ENCODE measurements at regions not wholly inside any gene's neighbourhood (a gene's known extent, or its start where the extent isn't known, plus 50 kb on each side); places are given as distances from the start of the nearest gene placed in this dataset.

DNA sequence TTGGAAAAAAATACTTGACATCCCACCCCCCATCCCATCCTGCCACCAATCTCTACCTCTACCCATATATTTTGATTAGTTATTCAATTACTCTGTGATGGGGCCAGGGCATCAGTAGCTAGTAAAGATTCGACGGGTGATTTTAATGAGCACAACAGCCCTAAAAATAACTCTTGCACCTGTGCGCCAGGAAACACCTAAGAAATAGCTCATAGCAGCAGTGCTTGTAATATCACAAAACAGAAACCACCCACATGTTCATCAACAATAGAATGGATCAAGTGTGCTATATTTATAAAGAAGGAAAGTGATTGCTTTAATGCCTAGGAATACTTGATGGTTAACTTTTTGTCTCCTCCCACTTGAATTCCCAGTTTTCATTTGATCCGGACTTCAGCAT, 225.6 kb upstream of the LCORL start:
- intact Hi-C loops (cut with DNase I) = no loop called here
- DNase-seq (ENCODE audit: missing footprints) (no peak), ATAC-seq (no peak)

DNA sequence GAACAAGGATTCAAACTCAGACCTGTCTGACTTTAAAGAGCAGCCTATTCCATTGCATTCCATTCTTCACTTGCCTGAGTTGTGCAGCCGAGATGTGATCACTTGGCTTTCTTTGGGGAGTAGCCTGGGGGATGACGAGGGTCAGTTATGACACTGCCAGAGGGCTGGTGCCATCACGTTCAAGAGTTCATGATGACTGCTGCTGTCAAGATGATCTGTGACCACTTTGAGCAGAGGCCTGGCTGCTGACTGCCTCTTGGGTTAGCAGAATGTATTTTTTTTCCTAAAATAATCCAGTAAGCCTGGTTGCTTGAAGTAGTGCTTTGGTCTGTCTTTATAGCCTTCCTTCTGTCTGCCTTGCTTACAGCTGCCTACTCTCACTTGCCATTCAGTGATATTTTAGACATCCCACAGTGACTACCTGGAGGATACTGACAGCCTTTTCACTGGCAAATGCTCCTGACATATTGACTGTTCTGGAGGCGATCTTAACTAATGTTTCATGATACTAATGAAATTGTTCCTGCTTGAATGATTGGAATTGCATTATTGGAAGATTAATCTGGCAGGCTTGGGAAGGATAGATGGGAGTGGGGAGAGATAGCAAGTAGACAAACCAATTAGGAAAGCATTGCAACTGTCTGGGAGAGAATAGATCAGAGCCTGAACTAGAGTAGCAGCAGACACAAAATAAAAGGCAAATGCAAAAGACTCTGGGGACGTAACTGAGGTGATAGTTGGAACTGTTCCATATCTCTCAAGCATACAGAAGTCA, 221.6 kb upstream of the LCORL start:
- no peak for ATAC-seq
- intact Hi-C loops (cut with DNase I) = no loop called here
- DNase-seq (ENCODE audit: missing footprints) = no peak

DNA sequence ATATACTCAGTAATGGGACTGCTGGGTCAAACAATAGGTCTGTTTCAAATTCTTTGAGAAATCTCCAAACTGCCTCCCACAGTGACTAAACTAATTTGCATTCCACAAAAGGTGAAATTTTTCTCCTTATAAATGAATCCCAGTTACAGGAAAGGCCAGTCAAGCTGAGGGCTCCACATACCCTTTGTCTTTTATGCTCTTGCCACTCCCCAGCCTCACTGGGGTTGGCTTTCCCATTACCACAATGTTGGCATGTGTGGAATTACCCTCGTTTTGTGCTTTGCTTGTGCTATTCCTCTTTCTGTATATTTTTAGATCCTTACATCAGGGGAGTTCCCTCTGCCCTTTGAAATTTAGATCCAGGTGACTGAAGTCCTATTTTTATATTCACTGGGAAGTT, 220.2 kb upstream of the LCORL start:
- intact Hi-C loops (cut with DNase I) = no loop called here
- DNase-seq (ENCODE audit: missing footprints) (no peak), ATAC-seq (no peak)

DNA sequence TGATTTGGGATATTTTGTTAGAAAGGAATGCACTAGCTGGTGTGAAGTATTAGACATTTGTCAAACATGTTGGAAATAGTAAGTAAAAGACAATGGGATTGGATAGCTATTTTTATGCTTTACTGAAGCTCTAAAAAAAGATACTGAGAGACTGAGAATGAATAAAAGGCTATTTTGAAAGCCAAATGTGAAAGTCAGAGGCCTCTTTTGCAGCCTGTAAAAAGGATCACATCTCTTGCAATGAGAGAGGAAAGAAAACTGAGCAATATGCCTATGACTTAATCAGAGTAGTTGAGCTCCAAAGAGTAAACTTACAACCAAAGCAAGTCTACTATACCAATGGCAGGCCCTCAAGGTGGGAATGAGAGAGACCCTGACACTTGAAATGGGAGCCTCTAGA, 212.6 kb upstream of the LCORL start:
- intact Hi-C loops (cut with DNase I) = no loop called here
- DNase-seq (ENCODE audit: missing footprints) (no peak), ATAC-seq (no peak)

DNA sequence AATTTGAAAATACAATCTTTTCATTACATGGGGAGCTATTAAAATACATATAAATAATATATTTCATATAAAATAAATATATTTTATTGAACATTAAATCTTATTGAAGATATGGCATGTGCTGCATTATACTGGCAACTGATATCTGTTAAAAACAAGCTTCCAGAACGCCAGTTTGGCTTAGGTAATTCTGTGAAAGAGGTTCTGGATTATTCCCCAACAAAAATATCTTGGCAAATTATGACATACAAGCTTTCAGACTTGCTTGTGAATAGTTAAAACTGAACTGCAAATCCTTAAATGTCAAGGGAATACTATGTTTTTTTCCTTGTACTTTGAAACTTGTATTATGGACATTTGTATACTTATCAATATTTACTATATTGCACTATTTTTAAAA, 210.2 kb upstream of the LCORL start:
- intact Hi-C loops (cut with DNase I) = no loop called here
- DNase-seq (ENCODE audit: missing footprints) (no peak), ATAC-seq (no peak)

DNA sequence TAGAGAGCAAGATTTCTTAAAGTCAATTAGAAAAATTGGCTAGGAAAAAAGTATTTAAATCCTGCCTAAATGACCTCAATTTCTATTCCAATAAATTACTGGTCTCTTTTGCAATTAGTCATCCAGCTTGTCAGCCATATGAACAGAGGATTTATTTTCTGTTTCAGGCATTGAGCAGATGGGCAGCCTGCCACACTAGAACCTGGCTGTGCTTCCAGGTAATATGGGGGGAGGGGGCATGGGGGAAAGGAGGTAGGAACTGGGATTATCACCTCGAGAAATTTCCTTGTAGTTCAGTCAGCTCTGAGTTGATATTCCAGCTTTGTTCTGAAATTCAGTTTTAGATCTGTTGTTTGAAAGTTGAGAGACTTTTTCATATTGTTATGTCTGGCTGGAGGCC, 206.3 kb upstream of the LCORL start:
- DNase-seq (ENCODE audit: missing footprints) = no peak
- no peak for ATAC-seq
- intact Hi-C loops (cut with DNase I) = no loop called here

DNA sequence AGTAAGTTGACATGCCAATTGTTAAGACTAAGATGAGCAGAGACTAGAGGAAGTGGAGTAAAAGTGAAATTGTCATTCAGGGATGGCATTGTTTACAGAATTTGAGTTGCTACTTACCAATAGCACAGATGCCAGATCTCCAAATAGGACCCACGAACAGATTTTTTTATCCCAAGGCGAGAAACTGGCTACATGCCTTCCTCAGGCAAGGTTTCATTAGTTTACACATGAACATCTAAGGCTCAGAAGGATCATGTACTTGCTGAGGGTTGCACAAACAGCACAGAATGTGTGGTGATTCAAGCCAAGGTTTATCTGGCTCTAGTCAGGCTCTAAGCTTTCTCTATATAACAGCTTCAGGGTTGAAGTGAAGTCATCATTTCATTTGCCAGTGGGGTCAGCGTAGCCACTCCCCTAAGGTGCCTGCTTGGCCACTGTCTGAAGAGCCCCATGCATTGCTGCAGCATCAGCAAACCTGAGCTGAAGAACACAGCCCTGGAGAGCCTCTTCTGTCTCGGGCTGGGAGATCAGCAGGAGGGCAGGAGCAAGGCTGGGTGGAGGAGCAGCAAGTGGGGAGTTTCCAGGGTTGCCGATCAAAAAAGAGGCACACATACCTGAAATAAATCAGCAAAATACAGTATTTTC, 193.0 kb upstream of the LCORL start:
- ATAC-seq = no peak
- DNase-seq (ENCODE audit: missing footprints) = no peak
- intact Hi-C loops (cut with DNase I) = no loop called here

DNA sequence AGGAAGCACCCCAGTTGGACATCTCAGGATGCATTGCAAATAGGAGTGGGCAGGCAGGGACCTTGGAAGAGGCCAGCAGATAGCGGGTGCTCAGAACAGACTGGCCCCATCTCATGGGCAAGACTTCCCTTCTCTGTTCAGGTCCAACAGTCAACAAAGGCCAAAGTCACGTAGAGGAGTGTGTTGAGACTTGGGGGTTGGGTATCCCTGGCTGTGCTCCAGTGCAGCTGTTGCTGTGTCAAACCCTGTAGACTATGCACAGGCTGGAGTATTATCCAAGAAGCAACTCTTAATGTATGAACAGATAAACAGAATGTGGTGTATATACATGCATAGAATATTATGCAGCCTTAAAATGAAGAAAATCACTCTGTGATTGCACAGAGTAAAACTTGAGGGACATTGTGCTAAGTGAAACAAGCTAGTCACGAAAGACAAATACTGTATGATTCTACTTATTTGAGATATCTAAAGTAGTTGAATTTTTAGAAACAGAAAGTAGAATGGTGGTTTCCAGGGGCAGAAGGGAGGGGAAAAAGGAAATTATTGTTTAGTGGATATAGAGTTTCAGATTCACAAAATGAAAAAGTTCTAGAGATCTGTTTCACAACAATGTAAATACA, 192.1 kb upstream of the LCORL start:
- DNase-seq (ENCODE audit: missing footprints) (no peak), ATAC-seq (no peak)
- intact Hi-C loops (cut with DNase I) = no loop called here

DNA sequence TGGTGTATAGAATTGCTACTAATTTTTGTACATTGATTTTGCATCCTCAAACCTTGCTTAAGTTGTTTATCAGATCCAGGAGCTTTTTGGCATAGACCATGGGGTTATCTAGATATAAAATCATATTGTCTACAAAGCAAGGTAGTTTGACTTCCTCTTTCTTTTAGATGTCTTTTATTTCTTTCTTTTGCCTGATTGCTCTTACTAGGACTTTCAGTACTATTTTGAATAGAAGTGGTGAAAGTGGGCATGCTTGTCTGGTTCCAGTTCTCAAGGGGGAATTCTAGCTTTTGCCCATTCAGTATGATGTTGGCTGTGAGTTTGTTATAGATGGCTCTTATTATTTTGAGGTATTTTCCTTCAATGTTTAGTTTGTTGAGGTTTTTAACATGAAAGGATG, 187.9 kb upstream of the LCORL start:
- intact Hi-C loops (cut with DNase I) = no loop called here
- DNase-seq (ENCODE audit: missing footprints) (no peak), ATAC-seq (no peak)

DNA sequence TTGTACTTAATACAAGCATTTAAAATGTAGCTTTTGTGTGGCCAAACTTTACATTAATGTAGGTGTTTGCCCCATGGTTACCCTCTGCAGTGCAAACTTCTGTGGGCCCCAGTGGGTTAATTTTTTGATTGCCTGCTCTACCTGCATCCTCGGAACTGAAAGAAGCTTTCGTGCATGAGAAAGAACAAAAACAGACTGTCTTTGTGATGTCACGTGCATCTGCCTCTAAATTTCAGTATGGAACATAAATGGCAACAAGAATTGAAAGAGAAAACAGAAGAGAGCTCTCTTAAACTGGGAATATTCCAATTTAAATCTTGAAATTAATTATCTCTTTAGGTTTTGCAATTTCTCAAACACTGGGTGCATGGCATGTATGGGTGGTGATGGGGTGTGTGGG, 182.4 kb upstream of the LCORL start:
- DNase-seq (ENCODE audit: missing footprints) (no peak), ATAC-seq (no peak)
- intact Hi-C loops (cut with DNase I) = no loop called here

DNA sequence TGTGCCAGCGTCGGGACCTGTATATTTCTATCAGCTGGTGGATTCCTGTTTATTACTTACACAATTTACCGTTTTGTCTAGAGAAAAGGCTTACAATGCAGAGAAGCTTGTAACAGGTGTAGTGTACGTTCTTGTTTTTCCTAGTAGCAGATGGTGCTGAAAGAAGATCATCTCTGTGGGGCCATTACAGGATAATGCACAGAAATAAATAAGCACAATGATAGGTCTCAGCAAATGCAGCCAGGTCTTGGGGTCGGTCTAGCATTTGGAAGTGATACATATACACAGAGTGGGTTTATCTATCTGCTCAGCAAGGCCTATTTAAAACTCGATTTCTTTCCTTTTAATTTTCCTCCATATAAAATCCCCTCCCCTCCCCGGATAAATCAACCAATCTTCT, 180.9 kb upstream of the LCORL start:
- ATAC-seq = no peak
- intact Hi-C loops (cut with DNase I) = no loop called here

DNA sequence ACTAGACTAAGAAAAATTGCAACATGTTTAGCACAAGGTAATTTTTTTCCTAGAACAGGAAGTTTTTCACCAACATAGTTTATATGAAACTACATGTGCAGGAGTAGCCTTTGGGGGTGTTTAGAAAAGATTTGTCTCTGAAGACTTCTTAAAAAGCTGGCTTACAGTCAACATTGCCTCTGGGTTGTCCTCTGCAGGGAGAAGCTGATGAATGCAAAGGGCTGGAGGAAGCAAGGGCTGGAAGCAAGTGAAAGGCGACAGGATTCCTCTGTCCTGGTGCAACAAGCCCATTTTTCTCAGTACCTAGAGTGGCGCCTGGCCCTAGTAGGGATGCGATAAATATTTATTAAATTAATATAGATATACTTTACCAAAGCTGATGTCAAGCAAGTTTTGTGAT, 180.3 kb upstream of the LCORL start:
- intact Hi-C loops (cut with DNase I) = no loop called here
- DNase-seq (ENCODE audit: missing footprints) (no peak), ATAC-seq (no peak)

More for the DNA sequence above, 180.9 kb upstream of the LCORL start:
- DNase-seq (ENCODE audit: missing footprints) = no peak

DNA sequence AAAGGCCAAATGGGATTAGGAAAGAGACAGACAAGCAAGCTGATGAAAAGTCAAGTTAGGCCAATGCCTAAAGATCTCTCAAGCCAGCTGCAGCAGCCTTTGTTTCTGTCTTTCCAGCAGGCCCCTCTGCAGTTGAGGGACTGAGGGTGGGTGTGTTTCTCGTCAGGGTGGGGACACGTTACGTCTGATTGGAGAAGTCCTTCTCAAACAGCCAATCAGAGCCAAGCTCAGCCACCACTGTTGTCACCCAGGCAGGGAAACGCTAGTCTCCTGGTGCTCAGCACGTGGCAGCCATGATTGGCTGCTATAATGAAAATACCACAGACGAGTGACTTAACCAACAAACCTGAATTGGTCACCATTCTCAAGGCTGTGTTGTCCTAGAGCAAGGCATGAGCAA, 177.1 kb upstream of the LCORL start:
- intact Hi-C loops (cut with DNase I) = no loop called here
- no peak for DNase-seq (ENCODE audit: missing footprints)
- no peak for ATAC-seq

DNA sequence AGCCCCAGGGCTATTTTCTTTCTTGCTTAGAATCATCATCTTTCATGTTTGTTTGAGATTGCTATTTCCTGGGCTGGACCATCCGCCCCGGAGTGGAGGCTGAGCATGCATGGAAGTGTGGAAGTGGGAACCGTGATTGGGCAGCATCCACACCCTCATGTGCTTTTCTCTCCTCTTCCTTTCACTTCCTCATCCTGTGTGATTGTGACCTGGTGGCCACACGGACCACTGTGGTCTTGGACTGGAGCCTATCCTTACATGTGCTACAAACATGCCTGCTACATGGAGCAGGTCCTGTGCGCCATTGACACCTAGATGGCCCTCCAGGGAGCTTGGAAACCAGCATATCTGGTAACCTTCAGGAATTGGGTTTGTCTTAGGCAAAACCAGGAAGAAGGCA, 175.9 kb upstream of the LCORL start:
- no peak for ATAC-seq
- intact Hi-C loops (cut with DNase I) = no loop called here
- no peak for DNase-seq (ENCODE audit: missing footprints)

DNA sequence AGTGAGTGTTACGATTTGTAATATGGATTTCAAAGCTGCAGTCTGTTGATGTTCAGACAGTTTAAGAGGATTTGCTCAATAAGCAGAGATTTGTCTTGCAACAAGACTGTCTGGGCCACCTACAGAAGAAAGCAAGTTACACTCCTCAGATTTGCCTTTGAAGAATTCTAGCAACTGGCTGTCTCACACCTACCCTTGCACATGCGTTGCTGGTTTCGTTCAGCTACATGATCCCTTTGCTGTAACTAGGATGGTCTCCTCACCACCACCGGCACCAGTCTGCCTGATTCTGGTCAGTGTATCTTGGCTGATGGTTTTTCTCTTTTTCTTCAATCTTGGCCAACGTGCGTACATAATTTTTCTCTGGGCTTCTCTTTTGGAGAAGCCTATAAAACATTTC, 172.7 kb upstream of the LCORL start:
- DNase-seq (ENCODE audit: missing footprints) (no peak), ATAC-seq (no peak)
- intact Hi-C loops (cut with DNase I) = no loop called here

DNA sequence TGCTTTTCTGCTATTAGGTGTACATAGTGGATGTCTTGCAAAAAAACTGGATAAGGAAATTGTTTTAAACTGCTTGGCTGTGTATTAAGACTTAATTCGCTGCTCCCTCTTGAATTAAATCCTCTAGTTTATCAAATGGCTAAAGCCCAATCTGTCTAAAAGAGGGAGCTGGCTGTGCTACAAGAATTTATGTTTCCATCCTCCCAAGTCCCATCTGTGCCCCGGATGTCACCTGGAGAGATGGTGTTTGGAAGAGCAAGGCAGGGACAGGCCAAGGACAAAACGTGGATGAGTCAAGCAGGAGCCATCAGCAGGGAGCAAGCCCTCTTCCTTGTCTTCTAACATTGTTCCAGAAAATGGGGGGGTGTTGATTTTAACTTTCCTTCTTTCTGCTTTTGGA, 171.3 kb upstream of the LCORL start:
- DNase-seq (ENCODE audit: missing footprints) (no peak), ATAC-seq (no peak)
- intact Hi-C loops (cut with DNase I) = no loop called here

DNA sequence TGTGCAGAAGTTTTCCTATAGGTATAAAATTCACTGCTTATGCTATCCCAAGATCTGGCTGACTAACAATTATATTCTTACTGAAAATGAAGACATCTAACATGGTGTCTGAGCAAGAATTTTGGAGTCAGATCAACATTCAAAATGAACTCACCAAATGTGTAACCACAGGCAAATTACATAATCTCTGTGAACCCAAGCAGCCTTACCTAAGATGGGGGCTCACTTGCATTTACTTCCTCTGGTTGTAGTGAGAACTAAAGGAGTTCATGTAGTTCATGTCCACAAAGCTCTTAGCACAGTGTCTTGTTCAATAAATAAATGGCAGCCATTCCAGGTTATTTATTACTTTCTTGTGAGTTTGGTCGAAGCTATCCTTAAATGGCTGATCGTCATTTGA, 163.9 kb upstream of the LCORL start:
- DNase-seq (ENCODE audit: missing footprints) = no peak
- ATAC-seq = no peak
- intact Hi-C loops (cut with DNase I) = no loop called here

DNA sequence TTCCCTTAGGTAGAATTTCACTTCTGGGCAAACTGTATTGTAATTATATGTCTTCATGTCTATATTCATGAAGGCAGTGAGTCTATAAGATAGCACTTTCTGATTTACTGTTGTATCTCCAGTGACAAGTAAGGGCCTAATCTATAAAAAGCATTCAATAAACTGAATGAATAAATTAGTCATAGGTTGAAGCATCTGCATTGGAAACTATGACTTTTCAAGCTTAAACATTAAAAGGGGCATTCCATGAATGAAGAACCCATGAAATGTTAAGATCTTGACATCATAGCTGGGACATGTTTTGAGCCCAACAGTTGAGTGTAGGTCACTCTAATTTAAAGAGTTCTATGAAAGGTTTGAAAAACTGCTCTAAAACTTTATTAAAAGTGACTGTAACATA, 159.3 kb upstream of the LCORL start:
- no peak for ATAC-seq
- DNase-seq (ENCODE audit: missing footprints) = no peak
- intact Hi-C loops (cut with DNase I) = no loop called here

DNA sequence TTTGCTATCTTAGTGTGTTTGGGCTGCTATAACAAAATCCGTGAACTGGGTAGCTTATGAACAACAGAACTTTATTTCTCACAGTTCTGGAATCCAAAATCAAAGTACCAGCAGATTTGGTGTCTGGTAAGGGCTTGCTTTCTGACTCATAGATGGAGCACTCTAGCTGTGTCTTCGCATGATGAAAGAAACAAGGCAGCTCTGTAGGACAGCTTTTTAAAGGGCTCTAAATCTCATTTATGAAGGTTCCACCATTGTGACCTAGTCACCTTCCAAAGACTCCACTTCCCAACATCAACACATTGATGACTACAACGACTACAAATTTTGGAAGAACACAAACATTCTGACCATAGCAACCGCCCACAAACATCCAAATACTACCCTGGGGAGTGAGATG, 158.6 kb upstream of the LCORL start:
- no peak for DNase-seq (ENCODE audit: missing footprints)
- intact Hi-C loops (cut with DNase I) = no loop called here
- ATAC-seq = no peak

DNA sequence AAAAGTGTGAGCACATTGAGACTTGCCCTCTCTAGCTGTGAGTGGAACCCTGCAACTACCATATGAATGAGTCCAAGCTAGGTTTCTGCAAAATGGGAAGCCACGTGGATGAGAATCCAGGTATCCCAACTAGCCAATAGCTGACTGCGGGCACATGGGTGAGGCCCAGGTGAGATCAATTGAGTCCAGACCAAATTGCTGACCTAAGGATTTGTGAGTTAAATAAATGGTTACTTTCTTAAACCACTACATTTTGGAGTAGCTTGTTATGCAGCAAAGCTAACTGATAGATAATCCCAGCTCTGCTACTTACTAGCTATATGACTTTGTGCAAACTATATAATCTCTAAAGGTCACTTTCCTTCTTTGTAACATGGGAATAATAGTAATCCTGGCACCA, 150.3 kb upstream of the LCORL start:
- ATAC-seq = no peak
- intact Hi-C loops (cut with DNase I) = no loop called here
- DNase-seq (ENCODE audit: missing footprints) = no peak

DNA sequence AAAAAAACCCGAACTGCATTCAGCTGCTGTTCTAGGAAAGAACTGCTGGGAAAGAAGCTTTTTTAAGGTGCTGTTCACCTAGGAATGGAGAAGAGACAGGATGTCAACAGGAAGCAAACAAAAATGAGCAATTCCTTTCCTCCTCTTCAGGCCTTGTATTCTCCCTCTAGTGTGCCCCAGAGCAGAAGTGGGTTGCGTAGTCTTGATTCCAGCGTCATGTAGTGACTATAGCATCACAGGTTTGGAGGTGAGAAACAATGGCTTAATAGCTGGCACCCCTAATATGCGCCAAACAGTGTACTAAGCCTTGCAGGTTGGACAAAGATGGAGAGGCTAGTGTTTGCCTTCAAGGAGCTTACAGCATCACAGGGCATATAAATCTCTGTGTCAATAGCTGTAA, 146.3 kb upstream of the LCORL start:
- intact Hi-C loops (cut with DNase I) = no loop called here
- no peak for DNase-seq (ENCODE audit: missing footprints)
- no peak for ATAC-seq
